ENCODE measurements at regions not wholly inside any gene's neighbourhood (a gene's known extent, or its start where the extent isn't known, plus 50 kb on each side); places are given as distances from the start of the nearest gene placed in this dataset.
"Not testable (repeated sequence)": the region's sequence is repeated elsewhere in the genome, so short reads cannot be mapped to it uniquely, and the experiment has no call there.

GRCh38 chr16:48059190-48059589, 96.6 kb downstream of the ABCC12 start:
- in situ Hi-C loops (cut with HindIII; ENCODE audit: low sequenced_read_pairs) = not testable (repeated sequence)

GRCh38 chr16:48057048-48057447, 98.7 kb downstream of the ABCC12 start:
- in situ Hi-C loops (cut with HindIII; ENCODE audit: low sequenced_read_pairs) = no loop called here

DNA sequence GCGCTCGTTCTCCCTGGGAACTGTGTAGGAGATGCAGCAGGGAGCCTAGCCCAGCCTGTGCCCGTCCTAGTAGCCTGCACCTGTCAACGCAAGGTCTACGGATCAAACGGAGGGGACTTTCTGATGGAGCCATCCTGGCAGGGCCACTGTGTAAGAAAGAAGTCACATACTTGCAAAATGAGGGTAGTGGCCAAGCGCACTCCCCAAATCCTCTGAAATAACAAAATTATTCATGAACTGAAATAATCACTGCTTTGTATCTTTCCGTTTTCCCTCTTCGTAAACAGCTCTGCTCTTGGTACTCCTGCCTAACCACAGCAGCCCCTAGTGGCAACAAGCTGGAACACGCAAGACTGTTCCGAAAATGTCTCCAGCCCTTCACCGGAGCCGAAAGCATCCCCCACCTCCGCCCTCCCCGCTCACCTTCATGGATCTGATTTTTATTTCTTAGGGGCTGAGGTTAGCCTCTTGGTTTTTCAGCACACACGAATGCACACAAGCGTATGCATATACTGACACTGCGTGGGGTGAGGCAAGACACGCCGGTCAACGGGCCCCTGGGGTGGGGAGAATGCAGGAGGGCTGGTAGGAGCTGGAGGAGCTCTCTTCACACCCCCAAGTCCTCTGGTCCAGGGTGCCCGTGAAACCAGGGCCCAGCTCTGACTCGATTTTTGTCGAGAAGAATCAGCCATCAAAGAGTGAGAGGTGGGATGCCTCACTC, 100.8 kb downstream of the ABCC12 start:
- in situ Hi-C loops (cut with HindIII; ENCODE audit: low sequenced_read_pairs) = no loop called here

- in situ Hi-C loops (cut with HindIII; ENCODE audit: low sequenced_read_pairs) = no loop called here
Observed at GRCh38 chr16:48053418-48053745, 102.4 kb downstream of the ABCC12 start.

GRCh38 chr16:48052731-48053417, 102.9 kb downstream of the ABCC12 start:
- in situ Hi-C loops (cut with HindIII; ENCODE audit: low sequenced_read_pairs) = no loop called here

GRCh38 chr16:48050871-48051270, 104.9 kb downstream of the ABCC12 start:
- in situ Hi-C loops (cut with HindIII; ENCODE audit: low sequenced_read_pairs) = no loop called here

DNA sequence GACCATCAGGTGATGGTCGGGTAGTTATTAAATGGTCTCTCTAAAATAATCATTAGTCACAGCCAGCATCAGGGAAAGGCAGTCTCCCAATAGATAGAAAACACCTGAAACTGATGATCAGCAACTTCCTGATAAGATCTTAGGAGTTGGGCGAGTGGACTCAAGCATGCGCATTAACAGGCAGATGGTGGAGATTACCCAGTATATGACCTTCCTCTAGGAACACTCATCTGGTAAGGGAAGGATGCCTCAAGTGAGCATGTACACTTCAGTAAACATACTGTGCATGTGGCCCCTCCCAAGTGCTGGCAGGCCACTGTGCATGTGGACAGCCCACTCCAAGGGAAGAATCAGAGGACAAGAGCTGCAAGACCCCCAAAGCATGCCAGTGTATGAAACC, 105.9 kb downstream of the ABCC12 start:
- in situ Hi-C loops (cut with HindIII; ENCODE audit: low sequenced_read_pairs) = no loop called here

DNA sequence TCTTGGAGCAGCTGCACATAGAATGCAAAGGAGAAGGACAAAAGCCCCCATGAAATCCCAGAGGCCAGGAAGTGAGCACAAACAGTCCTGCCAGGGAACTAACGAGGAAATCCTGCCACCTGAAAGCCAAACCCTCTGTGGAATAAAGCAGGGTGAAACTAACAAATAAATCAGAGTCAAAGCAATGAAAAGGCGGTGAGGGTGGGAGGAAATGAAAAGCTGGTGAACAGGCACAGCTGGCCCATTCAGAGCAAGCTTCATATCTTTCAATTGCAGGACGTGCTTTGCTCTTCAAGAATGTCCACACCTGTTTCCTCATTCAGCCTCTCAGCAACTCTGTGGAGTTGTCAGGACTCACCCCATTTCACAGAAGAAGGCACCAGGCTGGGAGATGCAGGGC, 108.1 kb downstream of the ABCC12 start:
- in situ Hi-C loops (cut with HindIII; ENCODE audit: low sequenced_read_pairs) = no loop called here

DNA sequence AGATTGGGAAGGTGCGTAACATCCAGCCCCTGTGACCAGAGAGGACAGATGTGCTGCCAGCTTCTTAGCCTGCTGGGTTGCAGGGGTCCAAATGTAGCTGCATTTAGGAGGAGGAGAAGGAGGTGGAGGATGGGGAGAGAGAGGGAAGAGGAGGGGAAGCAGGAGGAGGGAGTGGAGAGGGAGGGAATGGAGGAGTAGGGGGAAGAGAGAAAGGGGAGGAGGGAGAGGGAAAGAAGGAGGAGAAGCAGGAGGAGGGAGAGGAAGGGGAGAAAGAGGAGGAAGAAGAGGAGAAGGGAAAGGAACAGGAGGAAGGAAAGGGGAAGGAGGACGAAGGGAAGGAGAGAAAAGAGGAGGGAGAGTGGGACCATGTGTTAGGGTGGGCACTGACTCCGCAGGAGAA, 108.6 kb downstream of the ABCC12 start:
- in situ Hi-C loops (cut with HindIII; ENCODE audit: low sequenced_read_pairs) = no loop called here

- in situ Hi-C loops (cut with HindIII; ENCODE audit: low sequenced_read_pairs) = no loop called here
Observed at GRCh38 chr16:48044117-48044516, 111.7 kb downstream of the ABCC12 start.

DNA sequence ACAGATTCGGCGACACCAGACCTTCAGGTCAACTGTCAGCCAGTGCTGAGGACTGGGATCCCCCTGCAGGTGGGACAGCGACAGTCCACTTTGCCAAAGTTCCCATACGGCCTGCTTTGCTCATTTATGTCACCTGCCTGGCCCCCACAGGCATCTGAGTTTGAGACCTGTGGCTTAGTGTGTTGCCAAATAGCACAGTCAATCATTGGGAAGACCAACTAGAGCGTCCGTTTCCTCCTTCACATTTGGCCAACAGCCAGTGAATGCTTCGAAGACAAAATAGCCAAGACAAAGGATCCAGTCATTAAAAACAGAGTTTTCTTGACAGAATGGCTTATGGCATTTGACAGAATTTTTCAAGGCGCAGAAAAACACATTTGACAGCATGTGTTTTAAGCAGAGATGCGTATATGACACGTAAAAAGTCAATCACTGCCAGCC, 113.8 kb downstream of the ABCC12 start:
- in situ Hi-C loops (cut with HindIII; ENCODE audit: low sequenced_read_pairs) = no loop called here

DNA sequence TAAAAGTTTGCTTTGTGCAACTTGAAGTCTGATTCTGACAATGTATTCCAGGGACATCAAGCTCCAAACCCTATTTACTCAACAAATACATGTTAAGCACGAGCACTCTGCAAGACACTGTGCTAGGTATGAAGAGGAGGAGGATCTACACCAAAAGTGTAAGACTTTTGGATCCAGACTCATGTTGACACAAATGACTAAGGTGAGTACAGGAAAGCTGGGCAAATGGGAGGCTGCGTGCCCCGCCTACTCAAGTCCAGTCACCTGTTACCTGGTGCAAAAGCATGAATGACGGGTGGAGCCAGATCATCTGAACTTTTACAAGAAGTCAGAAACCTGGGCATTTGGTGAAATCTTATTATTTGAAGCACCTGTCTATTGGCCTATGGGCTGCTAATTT, 120.7 kb downstream of the ABCC12 start:
- in situ Hi-C loops (cut with HindIII; ENCODE audit: low sequenced_read_pairs) = no loop called here

DNA sequence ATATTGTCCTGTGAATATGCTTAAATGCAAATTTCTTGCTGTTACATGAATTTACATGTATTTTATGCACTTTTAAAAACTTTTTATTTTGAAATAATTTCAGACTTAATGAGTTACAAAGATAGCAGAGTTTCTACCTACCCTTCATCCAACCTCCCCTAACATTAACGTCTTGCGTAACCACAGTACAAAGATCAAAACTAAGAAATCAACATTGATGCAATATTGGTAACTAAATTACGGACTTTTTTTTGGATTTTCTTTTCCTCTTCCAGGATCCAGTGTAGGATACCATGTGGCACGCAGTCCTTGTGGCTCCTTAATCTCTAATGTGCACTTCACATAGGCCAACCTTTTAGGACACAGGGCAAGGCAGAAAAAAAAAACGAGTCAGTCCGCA, 124.9 kb downstream of the ABCC12 start:
- in situ Hi-C loops (cut with HindIII; ENCODE audit: low sequenced_read_pairs) = no loop called here

DNA sequence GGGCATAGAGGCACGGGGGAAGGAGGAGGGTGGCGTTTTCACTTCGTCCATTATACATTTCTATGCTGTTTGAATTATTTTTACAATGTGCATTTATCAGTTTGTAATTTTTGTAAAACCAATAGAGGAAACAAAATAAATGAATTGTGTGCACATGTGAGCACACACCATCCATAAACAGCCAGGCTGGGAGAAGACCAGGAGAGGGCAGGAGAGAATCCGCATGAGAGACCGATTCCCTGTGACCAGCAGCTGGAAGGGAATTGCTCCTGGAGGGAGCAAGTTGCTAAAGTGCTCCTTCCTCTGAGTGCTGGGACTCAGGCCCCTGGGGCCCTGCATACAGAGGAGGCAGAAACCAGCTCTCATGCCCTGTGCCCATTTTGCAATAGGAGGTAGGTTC, 126.0 kb downstream of the ABCC12 start:
- in situ Hi-C loops (cut with HindIII; ENCODE audit: low sequenced_read_pairs) = no loop called here

GRCh38 chr16:48025359-48025758, 130.4 kb downstream of the ABCC12 start:
- in situ Hi-C loops (cut with HindIII; ENCODE audit: low sequenced_read_pairs) = no loop called here

- in situ Hi-C loops (cut with HindIII; ENCODE audit: low sequenced_read_pairs) = no loop called here
Observed at GRCh38 chr16:48024042-48024441, 131.8 kb downstream of the ABCC12 start.

DNA sequence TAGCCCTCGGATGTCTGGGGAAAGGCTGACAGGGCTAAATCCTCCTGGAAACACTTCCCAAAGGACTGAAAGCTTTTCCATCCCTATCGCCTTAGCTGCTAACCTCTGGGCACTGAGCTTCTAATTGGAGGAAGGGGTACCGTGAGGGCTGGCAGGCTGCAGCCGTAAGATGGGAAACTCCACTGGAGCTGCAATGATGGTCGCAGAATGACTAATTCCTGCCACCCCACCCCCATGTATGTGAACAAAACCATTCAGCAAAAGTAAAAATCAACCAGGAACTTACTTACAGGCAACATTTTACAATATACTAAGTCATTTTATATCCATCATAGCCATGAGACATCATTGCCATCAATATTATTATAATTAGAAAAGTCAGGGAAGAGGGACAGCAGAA, 133.3 kb downstream of the ABCC12 start:
- in situ Hi-C loops (cut with HindIII; ENCODE audit: low sequenced_read_pairs) = no loop called here

DNA sequence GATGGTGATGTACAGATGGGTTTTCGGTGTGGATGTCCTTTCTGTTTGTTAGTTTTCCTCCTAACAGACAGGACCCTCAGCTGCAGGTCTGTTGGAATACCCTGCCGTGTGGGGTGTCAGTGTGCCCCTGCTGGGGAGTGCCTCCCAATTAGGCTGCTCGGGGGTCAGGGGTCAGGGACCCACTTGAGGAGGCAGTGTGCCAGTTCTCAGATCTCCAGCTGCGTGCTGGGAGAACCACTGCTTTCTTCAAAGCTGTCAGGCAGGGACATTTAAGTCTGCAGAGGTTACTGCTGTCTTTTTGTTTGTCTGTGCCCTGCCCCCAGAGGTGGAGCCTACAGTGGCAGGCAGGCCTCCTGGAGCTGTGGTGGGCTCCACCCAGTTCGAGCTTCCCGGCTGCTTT, 135.2 kb downstream of the ABCC12 start:
- in situ Hi-C loops (cut with HindIII; ENCODE audit: low sequenced_read_pairs) = not testable (repeated sequence)

- in situ Hi-C loops (cut with HindIII; ENCODE audit: low sequenced_read_pairs) = no loop called here
Observed at GRCh38 chr16:48014349-48015135, 141.3 kb downstream of the ABCC12 start.

- in situ Hi-C loops (cut with HindIII; ENCODE audit: low sequenced_read_pairs) = no loop called here
Observed at GRCh38 chr16:48013491-48013901, 142.3 kb downstream of the ABCC12 start.

- in situ Hi-C loops (cut with HindIII; ENCODE audit: low sequenced_read_pairs) = no loop called here
Observed at GRCh38 chr16:48011878-48012658, 143.7 kb downstream of the ABCC12 start.

Measured in DLD1 (cell line).